Pancreas (tissue), 10 donors: ENCODE measurements at regions not wholly inside any gene's neighbourhood (a gene's known extent, or its start where the extent isn't known, plus 50 kb on each side); places are given as distances from the start of the nearest gene placed in this dataset.
"Not testable (repeated sequence)": the region's sequence is repeated elsewhere in the genome, so short reads cannot be mapped to it uniquely, and the experiment has no call there.

Experiments
- ATAC-seq, 4 donors: fragments of 200-7000 bp; cut with Tn5 transposase; one replicate each; pipeline versions ENCODE4 v1.8.0 to v1.9.1; 2020; ENCODE audit warnings: mild to moderate bottlenecking in 4 of 4, moderate library complexity in 4 of 4
- DNase-seq, 6 donors: peaks; one replicate each; pipeline ENCODE4 v3.0.0-alpha.2; 2020
- FAIRE-seq: peaks from 2 replicates; lab custom pipeline; 2012; peaks lifted over from hg19 to GRCh38; lab: Jason Lieb, UNC
- H3K27ac ChIP-seq, 4 donors: fragments of 200-600 bp; sonication (generic); 1 replicate in 3 of 4; 2 replicates in 1 of 4; pipeline versions ENCODE4 v1.5.0 to v1.8.0; 2020
- H3K27me3 ChIP-seq, 4 donors: fragments of 200-600 bp; one replicate each; pipeline ENCODE4 v1.8.0; 2021
- H3K36me3 ChIP-seq, 3 donors: fragments of 200-600 bp; sonication (generic) in 1 of 3; one replicate each; pipeline versions ENCODE4 v1.5.0 to v1.8.0; 2020 to 2021
- H3K4me1 ChIP-seq, 3 donors: fragments of 200-600 bp; one replicate each; pipeline ENCODE4 v1.8.0; 2021
- H3K4me3 ChIP-seq, 4 donors: fragments of 200-600 bp; sonication (generic) in 2 of 4; one replicate each; pipeline versions ENCODE4 v1.5.0 to v1.8.0; 2020 to 2021
- H3K9me3 ChIP-seq, 4 donors: fragments of 200-600 bp; one replicate each; pipeline ENCODE4 v1.8.0; 2021
- CTCF ChIP-seq, 4 donors: fragments of 200-600 bp; sonication (generic) in 3 of 4; IDR thresholded peaks; one replicate each; pipeline versions ENCODE4 v1.5.0 to v1.8.0; 2021; ENCODE audit warnings: antibody characterized with exemption in 4 of 4
- WGBS, 2 donors: extraction: QIAGEN DNeasy Blood & Tissue Kit; methylation state at CpG; one replicate each; pipeline ENCODE4 v1.1.7; 2013; 5-methylcytosine and 5-hydroxymethylcytosine counted together
- intact Hi-C, 3 donors: fragments of 100-400 bp; cut with DNase I; formaldehyde crosslinking; loops; one replicate each; pipeline versions ENCODE4 v1.11.1 to v1.14.2; 2022
- donor health status: healthy with polysubstance abuse.
- donor health status: DM: no; HTN: no; CAD: no; lungs with moderate emphysema.
- donor health status: DM: no; HTN: no; CAD: no.
- donor health status: control.
- donor health status: control.
- donor health status: Bipolar disorder and iron deficiency.
- donor health status: DM: yes; HTN: yes; CAD: no.
- donor health status: DM: no; HTN: no; CAD: no.
- donor health status: DM: no; HTN: no; CAD: no.
- donor health status: DM: yes; HTN: yes; CAD: no.

GRCh38 chr16:79882340-79883005 lies 281.9 kb upstream of the MAF start:
- H3K36me3 ChIP-seq = no peaks in the 10 kb centered on the region
- H3K27ac ChIP-seq = no peak overlapping the region
- DNase-seq = no peak
- H3K4me1 ChIP-seq = no peaks in the 10 kb centered on the region
- FAIRE-seq = no peak
- no peaks in the 10 kb centered on the region for H3K27me3 ChIP-seq
- H3K9me3 ChIP-seq = no peaks in the 10 kb centered on the region
- 67 to 70% methylated on average over 8 of the region's 8 CpGs for WGBS, 2 donors
- TF ChIP-seq CTCF (IDR thresholded peaks at IDR 0.05) = no peak
- no peak for ATAC-seq
- H3K4me3 ChIP-seq = no peak overlapping the region
- intact Hi-C loops = no loop called here

DNA sequence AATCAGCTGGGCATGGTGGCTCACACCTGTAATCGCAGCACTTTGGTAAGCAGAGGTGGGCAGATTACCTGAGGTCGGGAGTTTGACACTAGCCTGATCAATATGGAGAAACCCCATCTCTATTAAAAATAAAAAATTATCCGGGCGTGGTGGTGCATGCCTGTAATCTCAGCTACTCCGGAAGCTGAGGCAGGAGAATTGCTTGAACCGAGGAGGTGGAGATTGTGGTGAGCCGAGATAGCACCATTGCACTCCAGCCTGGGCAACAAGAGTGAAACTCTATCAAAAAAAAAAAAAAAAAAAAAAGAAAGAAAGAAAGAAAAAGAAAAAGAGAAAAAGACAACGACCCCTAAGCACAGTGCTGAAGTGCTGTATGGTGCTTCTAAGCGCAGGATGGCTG lies 280.6 kb upstream of the MAF start:
- H3K4me3 ChIP-seq, intact Hi-C loops, H3K27me3 ChIP-seq, H3K27ac ChIP-seq, DNase-seq, H3K36me3 ChIP-seq, H3K9me3 ChIP-seq, H3K4me1 ChIP-seq, ATAC-seq, FAIRE-seq: not testable (repeated sequence)
- WGBS, 2 donors = 77 to 85% methylated on average over 9 of the region's 9 CpGs

DNA sequence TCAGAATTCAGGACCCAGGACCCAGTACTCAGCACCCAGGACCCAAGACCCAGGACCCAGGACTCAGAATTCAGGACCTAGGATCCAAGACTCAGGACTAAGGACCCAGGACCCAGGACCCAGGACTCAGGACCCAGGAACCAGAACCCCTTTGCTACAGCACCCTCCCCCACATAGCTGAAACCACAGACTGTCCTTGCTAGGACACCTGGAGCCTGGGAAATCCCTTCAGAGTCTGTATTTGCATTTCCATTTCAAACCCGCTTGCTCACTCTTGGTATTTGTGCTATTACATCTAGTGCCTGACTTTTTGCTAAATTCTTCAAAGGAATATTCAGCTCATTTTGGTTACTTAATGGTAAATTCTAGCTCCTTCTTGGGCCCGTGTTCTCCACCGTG lies 275.8 kb upstream of the MAF start:
- intact Hi-C loops = no loop called here

DNA sequence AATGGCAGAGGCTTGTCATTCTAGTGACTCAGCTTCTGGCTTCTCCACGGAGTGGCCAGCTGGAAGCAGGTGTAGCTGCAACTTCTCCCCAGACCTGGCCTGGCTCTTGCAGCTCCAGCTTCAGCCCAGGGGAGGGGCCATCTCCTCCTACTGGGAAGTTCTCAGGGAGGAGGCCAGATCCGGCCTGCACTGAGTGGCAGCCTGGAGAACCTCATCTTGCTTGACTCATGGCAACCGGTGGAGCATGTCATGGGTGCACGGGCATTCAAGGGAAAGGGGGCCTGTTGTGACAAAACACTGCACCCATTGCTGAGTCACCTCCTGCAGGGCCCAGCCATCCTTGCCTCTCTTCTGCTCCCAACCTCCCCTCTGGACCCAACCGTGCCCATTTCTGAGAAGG lies 273.9 kb upstream of the MAF start:
- Histone ChIP-seq H3K4me1 (no peaks in the 10 kb centered on the region), H3K36me3 (no peaks in the 10 kb centered on the region), H3K9me3 (no peaks in the 10 kb centered on the region), H3K27me3 (no peaks in the 10 kb centered on the region), H3K4me3 (no peak overlapping the region), H3K27ac (no peak overlapping the region)
- TF ChIP-seq CTCF (IDR thresholded peaks at IDR 0.05) = no peak
- peak in 1 of 6 donors; percentile 29 for DNase-seq
- intact Hi-C loops = no loop called here
- 77% methylated on average over 5 of the region's 5 CpGs for WGBS, 2 donors
- no peak for FAIRE-seq
- no peak for ATAC-seq

More for the DNA sequence above, 275.8 kb upstream of the MAF start:
- no peak overlapping the region for H3K4me3 ChIP-seq
- H3K36me3 ChIP-seq = no peaks in the 10 kb centered on the region
- H3K4me1 ChIP-seq = no peaks in the 10 kb centered on the region
- 88% methylated on average over 3 of the region's 3 CpGs for WGBS, 2 donors
- H3K9me3 ChIP-seq = no peaks in the 10 kb centered on the region
- FAIRE-seq (no peak), ATAC-seq (peak in 1 of 4 donors; percentile 25), DNase-seq (no peak)
- no peak overlapping the region for H3K27ac ChIP-seq
- no peaks in the 10 kb centered on the region for H3K27me3 ChIP-seq
- TF ChIP-seq CTCF (IDR thresholded peaks at IDR 0.05) = no peak

- Histone ChIP-seq H3K27ac (no peak overlapping the region), H3K27me3 (no peaks in the 10 kb centered on the region), H3K36me3 (no peaks in the 10 kb centered on the region), H3K4me3 (no peak overlapping the region), H3K9me3 (no peaks in the 10 kb centered on the region), H3K4me1 (no peaks in the 10 kb centered on the region)
- WGBS, 2 donors = 84 to 85% methylated on average over 5 of the region's 5 CpGs
- DNase-seq (no peak), ATAC-seq (no peak), FAIRE-seq (no peak)
- no peak for TF ChIP-seq CTCF (IDR thresholded peaks at IDR 0.05)
- intact Hi-C loops = no loop called here
Observed at GRCh38 chr16:79873825-79874224, 273.3 kb upstream of the MAF start.
